Mammary epithelial cell (primary cell): ENCODE measurements at regions not wholly inside any gene's neighbourhood (a gene's known extent, or its start where the extent isn't known, plus 50 kb on each side); places are given as distances from the start of the nearest gene placed in this dataset.

ENCODE experiments used
- EZH2 ChIP-seq: IDR thresholded peaks from 2 replicates; pipeline ENCODE4 v1.6.1; 2012; ENCODE audit warnings: low read length, inconsistent platforms, borderline replicate concordance
- TF ChIP-seq, protein P1 (sequence below), 2 donors: IDR thresholded peaks in 1 of 2; conservative IDR thresholded peaks in 1 of 2; 2 replicates each; pipeline ENCODE4 v1.5.1; 2011 to 2012; ENCODE audit warnings: inconsistent platforms in 2 of 2, low read length in 2 of 2, mild to moderate bottlenecking in 2 of 2, control low read depth in 1 of 2, low read depth in 1 of 2; ENCODE audit not compliant: insufficient read depth in 1 of 2; ENCODE audit errors: extremely low read depth in 1 of 2

DNA sequence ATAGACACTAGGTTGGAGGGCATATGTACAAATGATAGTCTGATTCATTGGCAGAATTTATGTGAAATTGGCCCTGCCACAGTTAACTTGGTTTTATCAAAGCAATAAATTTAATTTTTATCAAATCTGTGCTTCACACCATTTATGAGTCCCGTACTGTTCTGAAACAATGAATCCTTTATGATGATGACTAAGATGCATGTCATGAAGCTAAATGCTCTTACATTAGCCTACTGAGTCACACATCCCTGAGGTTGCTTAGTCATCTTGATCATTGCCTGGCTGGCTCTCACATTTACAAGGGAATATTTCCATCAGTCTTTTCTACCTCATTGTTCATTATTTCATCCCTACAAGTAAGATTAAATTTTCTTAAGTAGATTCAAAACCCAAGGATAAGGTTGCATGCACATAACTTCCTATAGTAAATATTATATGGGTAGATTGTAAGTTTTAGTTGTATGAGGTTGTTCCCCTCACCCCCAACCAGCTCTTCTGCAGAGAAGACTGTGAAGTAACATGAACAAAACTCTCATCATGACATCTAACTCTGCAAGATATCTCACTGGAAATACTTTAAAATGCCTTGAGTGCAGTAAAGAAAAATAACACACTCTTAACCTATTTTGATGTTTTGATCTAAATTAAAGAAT lies 170.7 kb downstream of the CYB561 start:
- TF ChIP-seq, protein P1, sequence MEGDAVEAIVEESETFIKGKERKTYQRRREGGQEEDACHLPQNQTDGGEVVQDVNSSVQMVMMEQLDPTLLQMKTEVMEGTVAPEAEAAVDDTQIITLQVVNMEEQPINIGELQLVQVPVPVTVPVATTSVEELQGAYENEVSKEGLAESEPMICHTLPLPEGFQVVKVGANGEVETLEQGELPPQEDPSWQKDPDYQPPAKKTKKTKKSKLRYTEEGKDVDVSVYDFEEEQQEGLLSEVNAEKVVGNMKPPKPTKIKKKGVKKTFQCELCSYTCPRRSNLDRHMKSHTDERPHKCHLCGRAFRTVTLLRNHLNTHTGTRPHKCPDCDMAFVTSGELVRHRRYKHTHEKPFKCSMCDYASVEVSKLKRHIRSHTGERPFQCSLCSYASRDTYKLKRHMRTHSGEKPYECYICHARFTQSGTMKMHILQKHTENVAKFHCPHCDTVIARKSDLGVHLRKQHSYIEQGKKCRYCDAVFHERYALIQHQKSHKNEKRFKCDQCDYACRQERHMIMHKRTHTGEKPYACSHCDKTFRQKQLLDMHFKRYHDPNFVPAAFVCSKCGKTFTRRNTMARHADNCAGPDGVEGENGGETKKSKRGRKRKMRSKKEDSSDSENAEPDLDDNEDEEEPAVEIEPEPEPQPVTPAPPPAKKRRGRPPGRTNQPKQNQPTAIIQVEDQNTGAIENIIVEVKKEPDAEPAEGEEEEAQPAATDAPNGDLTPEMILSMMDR (conservative IDR thresholded peaks at IDR 0.05 in 1 of 2, IDR thresholded peaks at IDR 0.05 in 1 of 2; ENCODE audit: extremely low read depth in 1 of 2, insufficient read depth in 1 of 2, low read depth in 1 of 2, low read length in 2 of 2) = no peak
- no peak for TF ChIP-seq EZH2
